ENCODE measurements at regions not wholly inside any gene's neighbourhood (a gene's known extent, or its start where the extent isn't known, plus 50 kb on each side); places are given as distances from the start of the nearest gene placed in this dataset.

DNA sequence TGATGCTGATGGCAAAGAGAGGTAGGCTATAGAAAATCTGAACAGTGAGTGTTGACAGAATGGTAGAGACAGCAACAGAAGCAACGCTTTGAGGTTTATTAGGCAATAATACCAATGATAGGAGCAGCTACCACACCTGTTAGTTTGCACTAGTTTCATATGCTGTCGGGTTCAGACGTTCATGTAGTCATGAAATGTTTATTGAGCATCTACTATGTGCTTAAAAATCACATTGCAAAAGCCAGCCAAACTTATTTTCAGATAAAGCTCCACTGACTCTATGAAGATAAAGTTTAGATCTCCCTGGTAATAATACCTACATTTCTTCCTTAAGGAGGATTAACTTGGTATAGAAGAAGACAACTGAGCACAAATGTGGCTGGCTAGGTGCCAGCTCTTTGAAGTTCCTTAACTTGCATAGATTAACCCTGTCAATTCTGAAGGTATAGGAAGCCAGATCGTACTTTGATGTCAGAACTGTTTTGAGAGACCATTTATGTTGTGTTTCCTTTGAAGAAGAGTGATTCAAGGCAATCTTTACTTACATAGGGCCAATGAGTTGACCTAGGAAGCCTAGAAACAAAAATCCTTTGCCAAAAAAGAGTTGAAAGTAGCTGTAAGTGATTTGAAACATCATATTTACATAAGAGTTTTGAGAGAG lies 71.5 kb downstream of the DISP1 start:
- Mint-ChIP-seq H3K4me1 (ENCODE audit: low read depth, unreplicated experiment) (no peaks in the 10 kb centered on the region), H3K4me3 (ENCODE audit: low read depth, unreplicated experiment) (no peak overlapping the region), H3K27me3 (ENCODE audit: unreplicated experiment) (no peaks in the 10 kb centered on the region), H3K36me3 (ENCODE audit: insufficient read depth, unreplicated experiment) (no peaks in the 10 kb centered on the region), H3K27ac (ENCODE audit: unreplicated experiment) (no peak overlapping the region), H3K9me3 (ENCODE audit: low read depth, unreplicated experiment) (no peaks in the 10 kb centered on the region)
- no peak for DNase-seq
- no TSS peak for BruUV-seq (replicated peaks)
- TF ChIP-seq, protein P1, sequence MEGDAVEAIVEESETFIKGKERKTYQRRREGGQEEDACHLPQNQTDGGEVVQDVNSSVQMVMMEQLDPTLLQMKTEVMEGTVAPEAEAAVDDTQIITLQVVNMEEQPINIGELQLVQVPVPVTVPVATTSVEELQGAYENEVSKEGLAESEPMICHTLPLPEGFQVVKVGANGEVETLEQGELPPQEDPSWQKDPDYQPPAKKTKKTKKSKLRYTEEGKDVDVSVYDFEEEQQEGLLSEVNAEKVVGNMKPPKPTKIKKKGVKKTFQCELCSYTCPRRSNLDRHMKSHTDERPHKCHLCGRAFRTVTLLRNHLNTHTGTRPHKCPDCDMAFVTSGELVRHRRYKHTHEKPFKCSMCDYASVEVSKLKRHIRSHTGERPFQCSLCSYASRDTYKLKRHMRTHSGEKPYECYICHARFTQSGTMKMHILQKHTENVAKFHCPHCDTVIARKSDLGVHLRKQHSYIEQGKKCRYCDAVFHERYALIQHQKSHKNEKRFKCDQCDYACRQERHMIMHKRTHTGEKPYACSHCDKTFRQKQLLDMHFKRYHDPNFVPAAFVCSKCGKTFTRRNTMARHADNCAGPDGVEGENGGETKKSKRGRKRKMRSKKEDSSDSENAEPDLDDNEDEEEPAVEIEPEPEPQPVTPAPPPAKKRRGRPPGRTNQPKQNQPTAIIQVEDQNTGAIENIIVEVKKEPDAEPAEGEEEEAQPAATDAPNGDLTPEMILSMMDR (IDR thresholded peaks at IDR 0.05; ENCODE audit: unreplicated experiment) = no peak
- intact Hi-C loops (cut with micrococcal nuclease; ENCODE audit: unreplicated experiment) = no loop called here
- CTCF ChIA-PET = no interaction called here

DNA sequence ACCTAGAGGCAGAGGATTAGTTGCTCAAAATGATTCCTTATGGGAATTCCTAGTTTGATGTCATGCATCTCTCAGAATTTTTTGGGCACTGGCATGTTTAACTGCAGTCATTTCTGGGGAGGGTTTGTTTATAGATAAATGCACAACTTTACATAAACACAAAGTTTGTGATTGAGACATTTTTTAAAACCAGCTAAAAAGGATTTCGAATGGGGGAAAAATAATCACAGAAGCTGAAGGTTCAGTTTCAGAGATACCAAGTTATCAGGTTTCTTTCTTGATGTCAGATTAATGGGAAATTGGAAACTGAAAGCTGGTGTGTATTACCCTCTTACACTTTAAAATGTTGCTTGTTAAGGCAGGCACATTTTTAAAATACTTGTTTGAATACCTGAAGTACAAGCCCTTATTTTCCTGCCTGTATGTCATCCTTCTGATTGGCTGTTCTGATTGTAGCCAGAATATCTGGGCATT lies 72.1 kb downstream of the DISP1 start:
- no peak overlapping the region for H3K27ac Mint-ChIP-seq (ENCODE audit: unreplicated experiment)
- no peaks in the 10 kb centered on the region for H3K27me3 Mint-ChIP-seq (ENCODE audit: unreplicated experiment)
- intact Hi-C loops (cut with micrococcal nuclease; ENCODE audit: unreplicated experiment) = no loop called here
- no peaks in the 10 kb centered on the region for H3K9me3 Mint-ChIP-seq (ENCODE audit: low read depth, unreplicated experiment)
- no peaks in the 10 kb centered on the region for H3K36me3 Mint-ChIP-seq (ENCODE audit: insufficient read depth, unreplicated experiment)
- H3K4me3 Mint-ChIP-seq (ENCODE audit: low read depth, unreplicated experiment) = no peak overlapping the region
- no TSS peak for BruUV-seq (replicated peaks)
- CTCF ChIA-PET = no interaction called here
- TF ChIP-seq, protein P1 (IDR thresholded peaks at IDR 0.05; ENCODE audit: unreplicated experiment) = no peak
- DNase-seq = no peak
- no peaks in the 10 kb centered on the region for H3K4me1 Mint-ChIP-seq (ENCODE audit: low read depth, unreplicated experiment)

DNA sequence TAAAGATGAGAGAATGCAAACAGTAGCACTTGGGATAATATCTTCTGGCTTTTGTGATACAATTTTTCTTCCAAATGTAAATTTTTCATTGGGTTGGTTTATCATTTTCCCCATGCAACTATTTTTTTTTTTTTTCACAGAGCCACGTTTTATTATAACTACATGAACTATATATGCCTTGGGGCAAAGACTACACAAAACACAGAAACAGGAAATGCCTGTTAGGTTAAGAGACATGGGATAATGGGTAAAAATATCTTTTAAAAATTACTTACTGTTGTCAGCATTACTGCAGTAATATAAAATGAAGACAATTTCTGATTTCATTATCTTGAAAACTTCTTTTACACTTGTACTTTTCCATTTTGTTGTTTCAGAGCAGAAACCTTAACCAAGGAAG lies 74.6 kb downstream of the DISP1 start:
- no TSS peak for BruUV-seq (replicated peaks)
- H3K27ac Mint-ChIP-seq (ENCODE audit: unreplicated experiment) = no peak overlapping the region
- no peaks in the 10 kb centered on the region for H3K36me3 Mint-ChIP-seq (ENCODE audit: insufficient read depth, unreplicated experiment)
- CTCF ChIA-PET = interaction anchor here (0.6 kb wide), 1 partner anchor 92 kb away, joined by 3 read pairs; no protein-coding TSS in a partner anchor
- no peaks in the 10 kb centered on the region for H3K4me1 Mint-ChIP-seq (ENCODE audit: low read depth, unreplicated experiment)
- DNase-seq = no peak
- no peaks in the 10 kb centered on the region for H3K27me3 Mint-ChIP-seq (ENCODE audit: unreplicated experiment)
- H3K4me3 Mint-ChIP-seq (ENCODE audit: low read depth, unreplicated experiment) = no peak overlapping the region
- TF ChIP-seq, protein P1 (IDR thresholded peaks at IDR 0.05; ENCODE audit: unreplicated experiment) = no peak
- H3K9me3 Mint-ChIP-seq (ENCODE audit: low read depth, unreplicated experiment) = no peaks in the 10 kb centered on the region
- intact Hi-C loops (cut with micrococcal nuclease; ENCODE audit: unreplicated experiment) = no loop called here

DNA sequence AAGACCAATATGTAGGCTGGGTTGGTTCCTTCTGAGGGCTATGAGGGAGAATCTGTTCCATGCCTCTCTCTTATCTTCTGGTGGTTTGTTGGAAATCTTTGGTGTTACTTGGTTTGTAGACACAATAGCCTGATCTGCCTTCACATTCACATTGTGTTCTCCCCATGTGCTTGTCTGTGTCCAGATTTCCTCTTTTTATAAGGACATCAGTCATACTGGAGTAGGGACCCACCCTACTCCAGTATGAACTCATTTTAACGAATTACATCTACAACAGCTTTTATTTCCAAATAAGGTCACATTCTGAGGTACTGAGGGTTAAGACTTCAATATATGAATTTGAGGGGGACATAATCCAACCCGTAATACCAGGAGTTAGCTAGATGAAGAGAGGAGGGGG lies 75.9 kb downstream of the DISP1 start:
- H3K36me3 Mint-ChIP-seq (ENCODE audit: insufficient read depth, unreplicated experiment) = no peaks in the 10 kb centered on the region
- intact Hi-C loops (cut with micrococcal nuclease; ENCODE audit: unreplicated experiment) = no loop called here
- no peak for DNase-seq
- TF ChIP-seq, protein P1 (IDR thresholded peaks at IDR 0.05; ENCODE audit: unreplicated experiment) = no peak
- no peak overlapping the region for H3K4me3 Mint-ChIP-seq (ENCODE audit: low read depth, unreplicated experiment)
- H3K4me1 Mint-ChIP-seq (ENCODE audit: low read depth, unreplicated experiment) = no peaks in the 10 kb centered on the region
- no peaks in the 10 kb centered on the region for H3K27me3 Mint-ChIP-seq (ENCODE audit: unreplicated experiment)
- BruUV-seq (replicated peaks) = no TSS peak
- H3K27ac Mint-ChIP-seq (ENCODE audit: unreplicated experiment) = no peak overlapping the region
- CTCF ChIA-PET = no interaction called here
- H3K9me3 Mint-ChIP-seq (ENCODE audit: low read depth, unreplicated experiment) = no peaks in the 10 kb centered on the region
